ENCODE measurements at regions not wholly inside any gene's neighbourhood (a gene's known extent, or its start where the extent isn't known, plus 50 kb on each side); places are given as distances from the start of the nearest gene placed in this dataset.

- CTCF ChIA-PET: no interaction called here
- Mint-ChIP-seq H3K36me3 (no peaks in the 10 kb centered on the region), H3K4me1 (peaks cover 16% of the 10 kb centered on the region), H3K9me3 (ENCODE audit: low read depth) (no peaks in the 10 kb centered on the region), H3K27me3 (peaks cover 81% of the 10 kb centered on the region), H3K27ac (no peak overlapping the region), H3K4me3 (no peak overlapping the region)
- no peak for ATAC-seq
- DNase-seq: no peak
These were observed 381.0 kb upstream of the ARID1B start for GRCh38 chr6:156396068-156396771.

GRCh38 chr6:156395276-156395675 is 381.9 kb upstream of the ARID1B start:
- peaks cover 77% of the 10 kb centered on the region for H3K27me3 Mint-ChIP-seq
- no peak for ATAC-seq
- CTCF ChIA-PET: interaction anchor here (0.6 to 1.4 kb wide), 2 partner anchors 11 to 18 kb away, joined by 3 read pairs; no protein-coding TSS in a partner anchor
- no peaks in the 10 kb centered on the region for H3K9me3 Mint-ChIP-seq (ENCODE audit: low read depth)
- H3K4me1 Mint-ChIP-seq: peaks cover 16% of the 10 kb centered on the region
- no peak for DNase-seq
- H3K27ac Mint-ChIP-seq: no peak overlapping the region
- no peak overlapping the region for H3K4me3 Mint-ChIP-seq
- H3K36me3 Mint-ChIP-seq: no peaks in the 10 kb centered on the region

- CTCF ChIA-PET: interaction anchor here (0.7 kb wide), 1 partner anchor 1038 kb away, joined by 4 read pairs; no protein-coding TSS in a partner anchor
- peaks cover 16% of the 10 kb centered on the region for H3K4me1 Mint-ChIP-seq
- H3K9me3 Mint-ChIP-seq (ENCODE audit: low read depth): no peaks in the 10 kb centered on the region
- no peak for ATAC-seq
- no peak overlapping the region for H3K27ac Mint-ChIP-seq
- no peaks in the 10 kb centered on the region for H3K36me3 Mint-ChIP-seq
- H3K27me3 Mint-ChIP-seq: peaks cover 51% of the 10 kb centered on the region
- no peak for DNase-seq
- H3K4me3 Mint-ChIP-seq: no peak overlapping the region
These were observed 384.5 kb upstream of the ARID1B start for GRCh38 chr6:156392648-156393047.

- H3K4me1 Mint-ChIP-seq: peaks cover 16% of the 10 kb centered on the region
These were observed 385.2 kb upstream of the ARID1B start for GRCh38 chr6:156391977-156392376.

GRCh38 chr6:156391061-156391672 is 386.0 kb upstream of the ARID1B start:
- no peak overlapping the region for H3K27ac Mint-ChIP-seq
- H3K9me3 Mint-ChIP-seq (ENCODE audit: low read depth): no peaks in the 10 kb centered on the region
- H3K4me1 Mint-ChIP-seq: peaks cover 11% of the 10 kb centered on the region
- H3K27me3 Mint-ChIP-seq: peaks cover 47% of the 10 kb centered on the region
- no peak for ATAC-seq
- H3K4me3 Mint-ChIP-seq: no peak overlapping the region
- DNase-seq: no peak
- CTCF ChIA-PET: no interaction called here
- H3K36me3 Mint-ChIP-seq: no peaks in the 10 kb centered on the region

More at GRCh38 chr6:156391977-156392376, 385.2 kb upstream of the ARID1B start:
- no peak for DNase-seq
- Mint-ChIP-seq H3K27me3 (peaks cover 51% of the 10 kb centered on the region), H3K27ac (no peak overlapping the region), H3K4me3 (no peak overlapping the region), H3K9me3 (ENCODE audit: low read depth) (no peaks in the 10 kb centered on the region), H3K36me3 (no peaks in the 10 kb centered on the region)
- CTCF ChIA-PET: no interaction called here
- no peak for ATAC-seq

- CTCF ChIA-PET: no interaction called here
- Mint-ChIP-seq H3K27ac (no peak overlapping the region), H3K36me3 (no peaks in the 10 kb centered on the region), H3K9me3 (ENCODE audit: low read depth) (no peaks in the 10 kb centered on the region), H3K4me1 (peaks cover 5% of the 10 kb centered on the region), H3K27me3 (peaks cover 42% of the 10 kb centered on the region), H3K4me3 (no peak overlapping the region)
- ATAC-seq (no peak), DNase-seq (no peak)
These were observed 386.6 kb upstream of the ARID1B start for GRCh38 chr6:156390621-156391020.

- Mint-ChIP-seq H3K27me3 (peaks cover 31% of the 10 kb centered on the region), H3K4me1 (no peaks in the 10 kb centered on the region), H3K4me3 (no peak overlapping the region), H3K27ac (no peak overlapping the region), H3K9me3 (ENCODE audit: low read depth) (no peaks in the 10 kb centered on the region), H3K36me3 (no peaks in the 10 kb centered on the region)
- no peak for DNase-seq
- CTCF ChIA-PET: no interaction called here
- ATAC-seq: no peak
These were observed 387.9 kb upstream of the ARID1B start for GRCh38 chr6:156389296-156389695.

- Mint-ChIP-seq H3K27me3 (peaks cover 15% of the 10 kb centered on the region), H3K4me1 (no peaks in the 10 kb centered on the region), H3K27ac (no peak overlapping the region), H3K36me3 (no peaks in the 10 kb centered on the region), H3K9me3 (ENCODE audit: low read depth) (no peaks in the 10 kb centered on the region), H3K4me3 (no peak overlapping the region)
- DNase-seq (no peak), ATAC-seq (no peak)
- CTCF ChIA-PET: no interaction called here
These were observed 389.7 kb upstream of the ARID1B start for GRCh38 chr6:156387472-156387871.

GRCh38 chr6:156383059-156383458 is 394.1 kb upstream of the ARID1B start:
- Mint-ChIP-seq H3K4me3 (no peak overlapping the region), H3K36me3 (no peaks in the 10 kb centered on the region), H3K27me3 (peaks cover 7% of the 10 kb centered on the region), H3K4me1 (no peaks in the 10 kb centered on the region), H3K27ac (no peak overlapping the region), H3K9me3 (ENCODE audit: low read depth) (no peaks in the 10 kb centered on the region)
- DNase-seq: no peak
- ATAC-seq: no peak
- CTCF ChIA-PET: no interaction called here

- Mint-ChIP-seq H3K36me3 (no peaks in the 10 kb centered on the region), H3K4me1 (no peaks in the 10 kb centered on the region), H3K4me3 (no peak overlapping the region), H3K27me3 (peaks cover 7% of the 10 kb centered on the region), H3K9me3 (ENCODE audit: low read depth) (no peaks in the 10 kb centered on the region), H3K27ac (no peak overlapping the region)
- ATAC-seq: no peak
- CTCF ChIA-PET: no interaction called here
- no peak for DNase-seq
These were observed 397.5 kb upstream of the ARID1B start for GRCh38 chr6:156379392-156380289.

GRCh38 chr6:156378853-156379252 is 398.3 kb upstream of the ARID1B start:
- no peaks in the 10 kb centered on the region for H3K4me1 Mint-ChIP-seq
- CTCF ChIA-PET: no interaction called here
- H3K27ac Mint-ChIP-seq: no peak overlapping the region
- no peaks in the 10 kb centered on the region for H3K9me3 Mint-ChIP-seq (ENCODE audit: low read depth)
- H3K27me3 Mint-ChIP-seq: peaks cover 7% of the 10 kb centered on the region
- H3K36me3 Mint-ChIP-seq: no peaks in the 10 kb centered on the region
- no peak overlapping the region for H3K4me3 Mint-ChIP-seq
- DNase-seq (no peak), ATAC-seq (no peak)

- Mint-ChIP-seq H3K36me3 (no peaks in the 10 kb centered on the region), H3K4me3 (no peak overlapping the region), H3K27me3 (peaks cover 7% of the 10 kb centered on the region), H3K27ac (no peak overlapping the region), H3K4me1 (no peaks in the 10 kb centered on the region), H3K9me3 (ENCODE audit: low read depth) (no peaks in the 10 kb centered on the region)
- CTCF ChIA-PET: no interaction called here
- ATAC-seq: no peak
- DNase-seq: no peak
These were observed 401.1 kb upstream of the ARID1B start for GRCh38 chr6:156376091-156376490.

GRCh38 chr6:156359912-156360311 is 417.3 kb upstream of the ARID1B start:
- CTCF ChIA-PET: no interaction called here
- H3K9me3 Mint-ChIP-seq (ENCODE audit: low read depth): no peaks in the 10 kb centered on the region
- H3K4me1 Mint-ChIP-seq: no peaks in the 10 kb centered on the region
- H3K27ac Mint-ChIP-seq: no peak overlapping the region
- no peak overlapping the region for H3K4me3 Mint-ChIP-seq
- H3K36me3 Mint-ChIP-seq: no peaks in the 10 kb centered on the region
- H3K27me3 Mint-ChIP-seq: no peaks in the 10 kb centered on the region
- no peak for DNase-seq
- no peak for ATAC-seq

GRCh38 chr6:156352861-156353260 is 424.3 kb upstream of the ARID1B start:
- ATAC-seq (no peak), DNase-seq (no peak)
- CTCF ChIA-PET: no interaction called here
- no peaks in the 10 kb centered on the region for H3K36me3 Mint-ChIP-seq
- H3K9me3 Mint-ChIP-seq (ENCODE audit: low read depth): no peaks in the 10 kb centered on the region
- H3K27ac Mint-ChIP-seq: no peak overlapping the region
- H3K4me3 Mint-ChIP-seq: no peak overlapping the region
- H3K27me3 Mint-ChIP-seq: no peaks in the 10 kb centered on the region
- H3K4me1 Mint-ChIP-seq: no peaks in the 10 kb centered on the region

Data from activated CD8-positive, alpha-beta memory T cell treated with anti-CD3 and anti-CD28 coated beads, Interleukin-2, amount 10 ng/mL, durations not matched to agents 7 days and 5 days (primary cell).